EL (cell line): ENCODE measurements at regions not wholly inside any gene's neighbourhood (a gene's known extent, or its start where the extent isn't known, plus 50 kb on each side); places are given as distances from the start of the nearest gene placed in this dataset.
A peak's percentile ranks its signal among the peaks of the same experiment; 100 is the strongest.

Source experiments
- DNase-seq: peaks from one replicate; pipeline ENCODE4 v3.0.0-alpha.2; 2016

- DNase-seq = no peak
Measured at GRCh38 chr18:8945514-8945913, 157.0 kb upstream of the NDUFV2 start.

- DNase-seq = peak; percentile 96
Measured at GRCh38 chr18:8946066-8946838, 156.2 kb upstream of the NDUFV2 start.

- peak; percentile 84 for DNase-seq
Measured at GRCh38 chr18:8947566-8947965, 154.9 kb upstream of the NDUFV2 start.

- no peak for DNase-seq
Measured at GRCh38 chr18:8948011-8948410, 154.5 kb upstream of the NDUFV2 start.

- peak; percentile 96 for DNase-seq
Measured at GRCh38 chr18:8948471-8949149, 153.9 kb upstream of the NDUFV2 start.

- peak; percentile 72 for DNase-seq
Measured at GRCh38 chr18:8949206-8949605, 153.3 kb upstream of the NDUFV2 start.

GRCh38 chr18:8951491-8951890 lies 151.0 kb upstream of the NDUFV2 start:
- no peak for DNase-seq

GRCh38 chr18:8952174-8952573 lies 150.3 kb upstream of the NDUFV2 start:
- DNase-seq = no peak

GRCh38 chr18:8952769-8953760 lies 149.4 kb upstream of the NDUFV2 start:
- peak; percentile 94 for DNase-seq

GRCh38 chr18:8957731-8958130 lies 144.8 kb upstream of the NDUFV2 start:
- no peak for DNase-seq

- DNase-seq = no peak
Measured at GRCh38 chr18:8958660-8959059, 143.8 kb upstream of the NDUFV2 start.

GRCh38 chr18:8959551-8960135 lies 142.9 kb upstream of the NDUFV2 start:
- DNase-seq = no peak

- DNase-seq = peak; percentile 69
Measured at GRCh38 chr18:8960740-8961657, 141.5 kb upstream of the NDUFV2 start.

GRCh38 chr18:8962192-8962779 lies 140.2 kb upstream of the NDUFV2 start:
- DNase-seq = no peak

GRCh38 chr18:8962855-8963635 lies 139.5 kb upstream of the NDUFV2 start:
- no peak for DNase-seq

- DNase-seq = no peak
Measured at GRCh38 chr18:8963876-8964275, 138.6 kb upstream of the NDUFV2 start.

- no peak for DNase-seq
Measured at GRCh38 chr18:8965398-8965797, 137.1 kb upstream of the NDUFV2 start.

- no peak for DNase-seq
Measured at GRCh38 chr18:8966821-8967220, 135.7 kb upstream of the NDUFV2 start.

GRCh38 chr18:8967573-8967972 lies 134.9 kb upstream of the NDUFV2 start:
- no peak for DNase-seq

GRCh38 chr18:8969639-8970390 lies 132.7 kb upstream of the NDUFV2 start:
- DNase-seq = no peak
